Sigmoid colon (tissue), 6 donors: ENCODE measurements at regions not wholly inside any gene's neighbourhood (a gene's known extent, or its start where the extent isn't known, plus 50 kb on each side); places are given as distances from the start of the nearest gene placed in this dataset.

ENCODE experiments used
- DNase-seq: peaks from one replicate; pipeline ENCODE4 v3.0.0-alpha.2; 2019
- H3K27ac ChIP-seq, 4 donors: fragments of 200-600 bp; sonication (generic); one replicate each; pipeline ENCODE4 v1.5.1; 2016 to 2019; ENCODE audit warnings: mild to moderate bottlenecking in 1 of 4
- H3K27me3 ChIP-seq, 3 donors: fragments of 200-600 bp; sonication (generic); one replicate each; pipeline ENCODE4 v1.5.1; 2019; ENCODE audit warnings: mild to moderate bottlenecking in 1 of 3
- H3K36me3 ChIP-seq, 4 donors: fragments of 200-600 bp; sonication (generic); one replicate each; pipeline ENCODE4 v1.5.1; 2016 to 2019
- H3K4me1 ChIP-seq, 4 donors: fragments of 200-600 bp; sonication (generic); one replicate each; pipeline ENCODE4 v1.5.1; 2017 to 2019
- H3K4me3 ChIP-seq, 4 donors: fragments of 200-600 bp; sonication (generic); one replicate each; pipeline ENCODE4 v1.5.1; 2017 to 2019; ENCODE audit warnings: mild to moderate bottlenecking in 2 of 4, moderate library complexity in 1 of 4
- H3K9me3 ChIP-seq, 4 donors: fragments of 200-600 bp in 3 of 4; sonication (generic) in 3 of 4; one replicate each; pipeline versions ENCODE4 v1.5.1 to v1.6.1; 2013 to 2019
- EP300 ChIP-seq, 4 donors: sonication (generic); formaldehyde crosslinking; IDR thresholded peaks; one replicate each; pipeline ENCODE4 v1.6.1; 2017; ENCODE audit warnings: antibody characterized with exemption in 4 of 4
- POLR2A ChIP-seq, 2 donors: fragments of 450-650 bp; IDR thresholded peaks; one replicate each; pipeline ENCODE4 v1.6.1; 2016; ENCODE audit warnings: antibody characterized with exemption in 2 of 2, mild to moderate bottlenecking in 2 of 2, moderate library complexity in 2 of 2
- POLR2AphosphoS5 ChIP-seq, 4 donors: sonication (generic); formaldehyde crosslinking; IDR thresholded peaks; one replicate each; pipeline ENCODE4 v1.6.1; 2017; ENCODE audit warnings: antibody characterized with exemption in 4 of 4
- whole genome bisulfite sequencing, 2 donors: extraction: QIAGEN DNeasy Blood & Tissue Kit; methylation state at CpG; one replicate each; pipeline ENCODE4 v1.1.7; 2013; 5-methylcytosine and 5-hydroxymethylcytosine counted together
- intact Hi-C: fragments of 100-400 bp; cut with DNase I; formaldehyde crosslinking; loops from one replicate; pipeline ENCODE4 v1.15.1; 2023
- TF ChIP-seq, protein P1 (sequence below), 4 experiments: fragments of 450-650 bp in 3 of 4; fragments of 200-600 bp in 1 of 4; IDR thresholded peaks; one replicate each; pipeline ENCODE4 v1.5.1; 2016 to 2019; ENCODE audit warnings: antibody characterized with exemption in 4 of 4, mild to moderate bottlenecking in 3 of 4, moderate library complexity in 2 of 4
- donor health status: healthy with polysubstance abuse.
- donor health status: healthy.

DNA sequence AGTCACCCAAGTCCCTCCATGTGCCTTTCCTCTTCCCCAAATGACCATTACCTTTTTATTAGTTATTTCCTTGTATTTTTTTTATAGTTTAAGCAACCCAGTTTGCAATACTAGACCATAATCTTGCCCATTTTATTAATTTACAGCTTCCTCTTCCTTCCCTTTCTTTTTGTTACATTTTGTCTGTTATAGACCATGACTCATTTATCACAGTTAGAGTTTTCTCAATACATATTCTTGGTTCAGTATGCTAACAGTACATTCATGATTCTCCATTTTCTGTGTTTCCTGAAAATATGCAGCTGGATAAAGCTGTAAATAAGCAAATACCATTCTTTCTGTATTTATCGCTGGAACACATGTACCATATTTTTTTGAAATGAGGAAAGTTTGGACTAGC is 376.7 kb upstream of the RAG2 start:
- Histone ChIP-seq H3K9me3 (no peaks in the 10 kb centered on the region), H3K27ac (no peak overlapping the region), H3K27me3 (no peaks in the 10 kb centered on the region), H3K36me3 (no peaks in the 10 kb centered on the region), H3K4me1 (no peaks in the 10 kb centered on the region), H3K4me3 (no peak overlapping the region)
- 82 to 91% methylated on average over 1 of the region's 1 CpG for WGBS, 2 donors
- TF ChIP-seq EP300 (IDR thresholded peaks at IDR 0.05) (no peak), POLR2A (IDR thresholded peaks at IDR 0.05) (no peak), POLR2AphosphoS5 (IDR thresholded peaks at IDR 0.05) (no peak)
- TF ChIP-seq, protein P1, sequence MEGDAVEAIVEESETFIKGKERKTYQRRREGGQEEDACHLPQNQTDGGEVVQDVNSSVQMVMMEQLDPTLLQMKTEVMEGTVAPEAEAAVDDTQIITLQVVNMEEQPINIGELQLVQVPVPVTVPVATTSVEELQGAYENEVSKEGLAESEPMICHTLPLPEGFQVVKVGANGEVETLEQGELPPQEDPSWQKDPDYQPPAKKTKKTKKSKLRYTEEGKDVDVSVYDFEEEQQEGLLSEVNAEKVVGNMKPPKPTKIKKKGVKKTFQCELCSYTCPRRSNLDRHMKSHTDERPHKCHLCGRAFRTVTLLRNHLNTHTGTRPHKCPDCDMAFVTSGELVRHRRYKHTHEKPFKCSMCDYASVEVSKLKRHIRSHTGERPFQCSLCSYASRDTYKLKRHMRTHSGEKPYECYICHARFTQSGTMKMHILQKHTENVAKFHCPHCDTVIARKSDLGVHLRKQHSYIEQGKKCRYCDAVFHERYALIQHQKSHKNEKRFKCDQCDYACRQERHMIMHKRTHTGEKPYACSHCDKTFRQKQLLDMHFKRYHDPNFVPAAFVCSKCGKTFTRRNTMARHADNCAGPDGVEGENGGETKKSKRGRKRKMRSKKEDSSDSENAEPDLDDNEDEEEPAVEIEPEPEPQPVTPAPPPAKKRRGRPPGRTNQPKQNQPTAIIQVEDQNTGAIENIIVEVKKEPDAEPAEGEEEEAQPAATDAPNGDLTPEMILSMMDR (IDR thresholded peaks at IDR 0.05): no peak
- intact Hi-C loops: no loop called here
- DNase-seq: no peak

DNA sequence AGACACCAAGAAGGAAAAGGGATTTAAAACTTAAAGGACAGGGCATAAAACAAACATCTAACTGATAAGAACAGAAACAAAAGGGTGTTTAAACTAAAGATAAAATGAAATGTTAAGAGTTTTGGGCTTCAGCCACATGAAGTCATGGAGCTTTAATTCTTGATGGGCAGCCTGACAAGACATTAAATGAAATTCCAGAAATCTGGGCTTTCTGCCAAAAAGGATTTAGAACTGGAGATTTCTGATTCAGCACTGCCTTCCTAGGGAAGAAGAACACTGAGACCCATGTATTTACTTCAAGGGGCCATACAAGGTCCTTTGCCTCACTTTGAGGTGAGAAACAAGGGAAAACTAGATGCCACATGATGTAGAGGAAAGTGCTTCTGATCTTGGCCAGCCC is 355.9 kb upstream of the RAG2 start:
- H3K27me3 ChIP-seq: no peaks in the 10 kb centered on the region
- no peak overlapping the region for H3K27ac ChIP-seq
- no peak for TF ChIP-seq EP300 (IDR thresholded peaks at IDR 0.05)
- no peak for TF ChIP-seq POLR2AphosphoS5 (IDR thresholded peaks at IDR 0.05)
- no peak for TF ChIP-seq POLR2A (IDR thresholded peaks at IDR 0.05)
- TF ChIP-seq, protein P1 (IDR thresholded peaks at IDR 0.05): no peak
- intact Hi-C loops: no loop called here
- no peaks in the 10 kb centered on the region for H3K4me1 ChIP-seq
- peaks cover 2 to 4% (median 3%) of the 10 kb centered on the region in 4 donors for H3K9me3 ChIP-seq
- DNase-seq: no peak
- H3K4me3 ChIP-seq: no peak overlapping the region
- H3K36me3 ChIP-seq: no peaks in the 10 kb centered on the region

DNA sequence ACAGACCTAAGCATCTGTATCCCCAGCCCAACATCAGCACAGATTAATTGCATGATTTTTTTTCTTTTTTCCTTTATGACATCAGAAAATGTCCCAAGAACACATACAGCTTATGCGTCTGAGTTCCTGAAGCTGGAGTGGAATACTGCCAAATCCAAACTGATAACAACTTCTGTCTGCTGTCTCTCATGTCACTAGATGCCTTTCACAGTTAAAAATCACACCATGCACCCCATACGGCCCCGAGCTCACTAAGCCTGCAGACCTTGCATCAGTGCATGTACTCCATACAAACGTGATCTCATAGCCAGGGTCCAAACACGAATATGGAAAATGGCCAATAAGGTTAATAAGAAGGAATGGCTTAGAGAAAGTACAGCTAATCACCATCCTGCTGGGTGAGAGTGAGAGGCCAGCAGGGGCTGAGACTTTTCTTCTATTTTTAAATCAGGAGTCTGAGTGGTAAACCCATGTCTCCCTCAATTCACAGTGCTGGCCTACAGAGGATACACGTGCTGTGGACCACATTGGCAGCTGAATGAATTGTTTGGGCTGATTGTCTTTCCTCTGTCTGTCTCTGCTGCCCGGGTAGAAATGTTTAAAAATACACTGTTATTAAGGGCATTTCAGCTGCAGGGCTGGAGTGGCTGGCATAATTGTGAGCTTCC is 350.6 kb upstream of the RAG2 start:
- H3K4me1 ChIP-seq: no peaks in the 10 kb centered on the region
- DNase-seq: no peak
- H3K4me3 ChIP-seq: no peak overlapping the region
- intact Hi-C loops: no loop called here
- 49 to 52% methylated on average over 7 of the region's 7 CpGs for WGBS, 2 donors
- H3K36me3 ChIP-seq: no peaks in the 10 kb centered on the region
- no peaks in the 10 kb centered on the region for H3K9me3 ChIP-seq
- TF ChIP-seq POLR2AphosphoS5 (IDR thresholded peaks at IDR 0.05) (no peak), EP300 (IDR thresholded peaks at IDR 0.05) (no peak)
- no peak overlapping the region for H3K27ac ChIP-seq
- H3K27me3 ChIP-seq: no peaks in the 10 kb centered on the region

DNA sequence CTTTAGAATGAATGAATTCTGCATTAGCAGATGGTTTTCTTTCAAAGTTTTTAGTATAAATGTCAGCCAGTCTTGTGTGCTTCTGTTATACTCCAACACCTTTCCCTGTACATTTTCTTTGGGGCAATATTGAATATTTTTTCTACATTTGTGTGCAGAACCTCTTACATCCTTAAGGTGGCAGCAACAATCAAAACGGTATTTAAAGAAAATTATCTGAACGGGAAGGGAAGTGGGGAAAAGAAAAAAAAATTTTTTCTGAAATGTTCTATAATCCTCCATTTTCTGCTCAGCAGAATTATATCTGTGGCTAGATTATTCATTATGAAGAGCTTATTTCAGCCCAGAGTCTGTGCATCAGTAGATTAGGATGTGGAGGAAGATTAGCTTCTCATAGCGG is 347.3 kb upstream of the RAG2 start:
- WGBS, 2 donors: 35 to 40% methylated on average over 3 of the region's 3 CpGs
- Histone ChIP-seq H3K27me3 (no peaks in the 10 kb centered on the region), H3K27ac (no peak overlapping the region), H3K9me3 (no peaks in the 10 kb centered on the region), H3K4me3 (no peak overlapping the region), H3K36me3 (no peaks in the 10 kb centered on the region), H3K4me1 (no peaks in the 10 kb centered on the region)
- TF ChIP-seq POLR2A (IDR thresholded peaks at IDR 0.05): no peak
- TF ChIP-seq, protein P1 (IDR thresholded peaks at IDR 0.05): peak in 1 of 4 experiments; percentile 20
- DNase-seq: no peak
- intact Hi-C loops: no loop called here

DNA sequence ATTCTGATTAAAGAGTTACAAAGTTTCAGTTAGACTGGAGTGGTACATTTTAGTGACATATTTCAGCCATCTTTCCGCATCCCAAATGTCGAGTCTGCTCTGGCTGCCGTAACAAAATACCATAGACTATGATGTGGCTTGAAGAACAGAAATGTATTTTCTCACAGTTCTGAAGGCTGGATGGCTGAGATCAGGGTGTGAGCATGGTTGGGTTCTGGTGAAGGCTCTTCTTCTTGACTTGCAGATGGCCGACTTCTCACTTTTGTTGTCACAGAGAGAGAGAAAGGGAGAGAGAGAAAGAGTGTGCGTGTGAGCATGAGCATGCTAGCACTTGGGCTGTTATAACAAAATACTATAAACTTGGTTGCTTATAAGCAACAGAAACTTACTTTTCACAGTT is 335.4 kb upstream of the RAG2 start:
- no peak for DNase-seq
- H3K27ac ChIP-seq: no peak overlapping the region
- H3K4me3 ChIP-seq: no peak overlapping the region
- intact Hi-C loops: no loop called here
- no peaks in the 10 kb centered on the region for H3K36me3 ChIP-seq
- 94 to 95% methylated on average over 5 of the region's 5 CpGs for WGBS, 2 donors
- no peaks in the 10 kb centered on the region for H3K9me3 ChIP-seq
- no peaks in the 10 kb centered on the region for H3K4me1 ChIP-seq
- no peaks in the 10 kb centered on the region for H3K27me3 ChIP-seq
- TF ChIP-seq POLR2A (IDR thresholded peaks at IDR 0.05) (no peak), EP300 (IDR thresholded peaks at IDR 0.05) (no peak), POLR2AphosphoS5 (IDR thresholded peaks at IDR 0.05) (no peak)
- TF ChIP-seq, protein P1 (IDR thresholded peaks at IDR 0.05): no peak
